Mammary epithelial cell (primary cell): ENCODE measurements at regions not wholly inside any gene's neighbourhood (a gene's known extent, or its start where the extent isn't known, plus 50 kb on each side); places are given as distances from the start of the nearest gene placed in this dataset.

Source experiments
- EZH2 ChIP-seq: IDR thresholded peaks from 2 replicates; pipeline ENCODE4 v1.6.1; 2012; ENCODE audit warnings: low read length, inconsistent platforms, borderline replicate concordance
- TF ChIP-seq, protein P1 (sequence below), 2 donors: IDR thresholded peaks in 1 of 2; conservative IDR thresholded peaks in 1 of 2; 2 replicates each; pipeline ENCODE4 v1.5.1; 2011 to 2012; ENCODE audit warnings: inconsistent platforms in 2 of 2, low read length in 2 of 2, mild to moderate bottlenecking in 2 of 2, control low read depth in 1 of 2, low read depth in 1 of 2; ENCODE audit not compliant: insufficient read depth in 1 of 2; ENCODE audit errors: extremely low read depth in 1 of 2

- TF ChIP-seq, protein P1, sequence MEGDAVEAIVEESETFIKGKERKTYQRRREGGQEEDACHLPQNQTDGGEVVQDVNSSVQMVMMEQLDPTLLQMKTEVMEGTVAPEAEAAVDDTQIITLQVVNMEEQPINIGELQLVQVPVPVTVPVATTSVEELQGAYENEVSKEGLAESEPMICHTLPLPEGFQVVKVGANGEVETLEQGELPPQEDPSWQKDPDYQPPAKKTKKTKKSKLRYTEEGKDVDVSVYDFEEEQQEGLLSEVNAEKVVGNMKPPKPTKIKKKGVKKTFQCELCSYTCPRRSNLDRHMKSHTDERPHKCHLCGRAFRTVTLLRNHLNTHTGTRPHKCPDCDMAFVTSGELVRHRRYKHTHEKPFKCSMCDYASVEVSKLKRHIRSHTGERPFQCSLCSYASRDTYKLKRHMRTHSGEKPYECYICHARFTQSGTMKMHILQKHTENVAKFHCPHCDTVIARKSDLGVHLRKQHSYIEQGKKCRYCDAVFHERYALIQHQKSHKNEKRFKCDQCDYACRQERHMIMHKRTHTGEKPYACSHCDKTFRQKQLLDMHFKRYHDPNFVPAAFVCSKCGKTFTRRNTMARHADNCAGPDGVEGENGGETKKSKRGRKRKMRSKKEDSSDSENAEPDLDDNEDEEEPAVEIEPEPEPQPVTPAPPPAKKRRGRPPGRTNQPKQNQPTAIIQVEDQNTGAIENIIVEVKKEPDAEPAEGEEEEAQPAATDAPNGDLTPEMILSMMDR (conservative IDR thresholded peaks at IDR 0.05 in 1 of 2, IDR thresholded peaks at IDR 0.05 in 1 of 2; ENCODE audit: extremely low read depth in 1 of 2, insufficient read depth in 1 of 2, low read depth in 1 of 2, low read length in 2 of 2), result no peak
- no peak for TF ChIP-seq EZH2
These were observed 193.6 kb downstream of the UACA start for GRCh38 chr15:70569714-70570231.
